ENCODE measurements at regions not wholly inside any gene's neighbourhood (a gene's known extent, or its start where the extent isn't known, plus 50 kb on each side); places are given as distances from the start of the nearest gene placed in this dataset.

DNA sequence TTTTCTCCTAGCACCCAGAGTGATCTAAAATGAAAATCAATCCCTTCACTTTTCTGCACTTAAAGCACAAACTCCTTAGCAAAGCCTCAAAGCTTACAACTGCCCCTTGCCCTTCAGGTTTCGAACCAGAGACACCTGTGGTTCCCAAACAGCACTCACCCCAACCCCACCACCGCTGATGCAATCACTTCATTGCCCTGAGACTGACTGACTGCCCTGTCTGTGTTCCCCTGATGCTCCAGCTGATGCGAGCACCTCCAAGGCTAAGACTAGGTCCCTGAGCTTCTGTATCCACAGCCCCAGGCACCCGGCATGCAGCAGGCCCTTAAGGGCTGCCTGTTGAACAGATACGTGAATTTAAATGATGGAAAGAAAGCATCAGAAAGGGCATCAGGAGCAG lies 127.3 kb downstream of the ZNF621 start:
- Histone ChIP-seq H3K4me3 (no peak overlapping the region), H3K9me3 (no peaks in the 10 kb centered on the region), H3K4me1 (peaks cover 3% of the 10 kb centered on the region), H3K27me3 (no peaks in the 10 kb centered on the region), H3K36me3 (ENCODE audit: low read depth, missing control alignments) (no peaks in the 10 kb centered on the region), H3K27ac (no peak overlapping the region)
- DNase-seq = no peak
- TF ChIP-seq CTCF (IDR thresholded peaks at IDR 0.05) (no peak), POLR2A (IDR thresholded peaks at IDR 0.05) (no peak)
- WGBS, 2 donors = 92 to 100% methylated on average over 5 of the region's 5 CpGs
- intact Hi-C loops (cut with DNase I; ENCODE audit: low total_unique reads) = no loop called here

DNA sequence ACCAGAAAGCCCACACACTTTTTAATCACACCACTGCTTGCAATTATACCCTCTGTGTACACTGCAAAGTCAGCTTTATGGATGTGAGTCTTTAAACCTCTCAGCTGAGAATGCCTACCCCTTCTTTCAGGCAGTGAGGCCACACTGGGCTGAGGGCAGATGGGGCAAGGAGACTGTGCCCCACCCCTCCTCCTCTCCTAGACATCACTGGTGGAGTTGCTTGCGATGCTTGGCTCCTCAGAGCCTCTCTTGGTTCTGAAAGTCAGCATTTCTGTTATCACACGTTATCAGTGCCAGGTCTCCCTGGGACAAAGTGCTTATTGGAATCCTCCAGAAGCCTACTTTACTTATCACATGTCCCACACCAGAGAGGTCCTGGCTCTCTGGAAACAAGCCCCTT lies 128.2 kb downstream of the ZNF621 start:
- WGBS, 2 donors = 57 to 69% methylated on average over 2 of the region's 2 CpGs
- Histone ChIP-seq H3K36me3 (ENCODE audit: low read depth, missing control alignments) (no peaks in the 10 kb centered on the region), H3K9me3 (no peaks in the 10 kb centered on the region), H3K4me1 (peaks cover 3% of the 10 kb centered on the region), H3K4me3 (no peak overlapping the region), H3K27ac (no peak overlapping the region), H3K27me3 (no peaks in the 10 kb centered on the region)
- TF ChIP-seq POLR2A (IDR thresholded peaks at IDR 0.05) (no peak), CTCF (IDR thresholded peaks at IDR 0.05) (no peak)
- DNase-seq = no peak
- intact Hi-C loops (cut with DNase I; ENCODE audit: low total_unique reads) = no loop called here

DNA sequence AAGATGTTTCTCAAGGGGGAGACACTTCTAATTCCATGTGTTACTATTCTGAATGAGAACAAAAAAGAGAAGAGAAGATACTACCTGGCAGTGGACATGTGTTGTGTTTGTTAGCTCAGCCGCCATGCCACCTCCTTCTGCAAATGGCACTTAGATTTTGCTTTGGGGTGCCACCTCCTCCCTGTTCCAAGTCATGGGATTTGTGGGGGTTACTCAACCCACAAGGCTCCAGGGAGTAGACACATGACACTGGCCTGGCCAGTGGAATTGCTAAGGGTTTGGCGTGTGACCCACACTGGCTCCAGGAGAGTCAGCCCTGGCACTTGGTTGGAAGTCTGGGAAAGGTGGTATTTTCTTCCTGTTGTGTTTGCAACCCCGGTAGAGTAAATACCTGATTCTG lies 129.1 kb downstream of the ZNF621 start:
- TF ChIP-seq POLR2A (IDR thresholded peaks at IDR 0.05) (no peak), CTCF (IDR thresholded peaks at IDR 0.05) (no peak)
- DNase-seq = no peak
- Histone ChIP-seq H3K9me3 (no peaks in the 10 kb centered on the region), H3K4me1 (peaks cover 3% of the 10 kb centered on the region), H3K36me3 (ENCODE audit: low read depth, missing control alignments) (no peaks in the 10 kb centered on the region), H3K4me3 (no peak overlapping the region), H3K27me3 (no peaks in the 10 kb centered on the region), H3K27ac (no peak overlapping the region)
- WGBS, 2 donors = 94 to 98% methylated on average over 3 of the region's 3 CpGs
- intact Hi-C loops (cut with DNase I; ENCODE audit: low total_unique reads) = no loop called here

DNA sequence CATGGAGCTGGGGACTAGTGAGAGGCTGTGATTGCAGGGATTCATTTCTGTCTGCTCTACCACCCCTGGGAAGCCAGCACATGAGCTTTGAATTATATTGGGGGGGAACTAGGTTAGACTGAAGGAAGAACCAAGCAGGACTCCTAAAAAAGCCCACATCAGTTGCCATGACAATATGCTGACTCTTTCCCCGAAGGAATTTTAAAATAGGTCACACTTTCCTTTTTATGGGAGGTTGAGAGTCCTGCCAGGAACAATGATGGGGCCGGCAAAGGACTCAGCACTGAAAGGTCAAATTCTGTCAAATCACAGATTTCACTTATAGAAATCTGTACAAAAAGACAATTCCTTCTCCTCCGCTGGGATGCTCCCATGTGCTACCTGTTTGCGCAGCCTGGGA lies 130.8 kb downstream of the ZNF621 start:
- no peaks in the 10 kb centered on the region for H3K36me3 ChIP-seq (ENCODE audit: low read depth, missing control alignments)
- DNase-seq = no peak
- no peaks in the 10 kb centered on the region for H3K9me3 ChIP-seq
- 61 to 70% methylated on average over 4 of the region's 4 CpGs for WGBS, 2 donors
- H3K4me1 ChIP-seq = peaks cover 3% of the 10 kb centered on the region
- intact Hi-C loops (cut with DNase I; ENCODE audit: low total_unique reads) = no loop called here
- H3K4me3 ChIP-seq = no peak overlapping the region
- TF ChIP-seq POLR2A (IDR thresholded peaks at IDR 0.05) (no peak), CTCF (IDR thresholded peaks at IDR 0.05) (no peak)
- H3K27me3 ChIP-seq = no peaks in the 10 kb centered on the region
- no peak overlapping the region for H3K27ac ChIP-seq

GRCh38 chr3:40657623-40658022 lies 132.9 kb downstream of the ZNF621 start:
- no peak overlapping the region for H3K27ac ChIP-seq
- no peak overlapping the region for H3K4me3 ChIP-seq
- 92 to 95% methylated on average over 3 of the region's 3 CpGs for WGBS, 2 donors
- H3K4me1 ChIP-seq = peaks cover 3% of the 10 kb centered on the region
- intact Hi-C loops (cut with DNase I; ENCODE audit: low total_unique reads) = no loop called here
- H3K27me3 ChIP-seq = no peaks in the 10 kb centered on the region
- no peaks in the 10 kb centered on the region for H3K9me3 ChIP-seq
- DNase-seq = no peak
- TF ChIP-seq POLR2A (IDR thresholded peaks at IDR 0.05) = no peak
- TF ChIP-seq CTCF (IDR thresholded peaks at IDR 0.05) = no peak
- H3K36me3 ChIP-seq (ENCODE audit: low read depth, missing control alignments) = no peaks in the 10 kb centered on the region

Measured in testis (tissue), 2 donors.